Right lobe of liver (tissue), 4 donors: ENCODE measurements at regions not wholly inside any gene's neighbourhood (a gene's known extent, or its start where the extent isn't known, plus 50 kb on each side); places are given as distances from the start of the nearest gene placed in this dataset.

Source experiments
- CTCF ChIP-seq, 4 donors: fragments of 200-600 bp in 3 of 4; fragments of 450-650 bp in 1 of 4; IDR thresholded peaks; one replicate each; pipeline versions ENCODE4 v1.5.1 to v1.8.0; 2016 to 2022; ENCODE audit warnings: antibody characterized with exemption in 4 of 4, mild to moderate bottlenecking in 2 of 4
- POLR2A ChIP-seq: fragments of 450-650 bp; IDR thresholded peaks from one replicate; pipeline ENCODE4 v1.6.1; 2017; ENCODE audit warnings: antibody characterized with exemption, mild to moderate bottlenecking
- donor health status: DM: no; HTN: no; CAD: no.
- donor health status: DM: no; HTN: no; CAD: no.
- donor health status: DM: no; HTN: yes; CAD: no.

GRCh38 chr1:221414772-221415539, 326.9 kb downstream of the DUSP10 start:
- TF ChIP-seq CTCF (IDR thresholded peaks at IDR 0.05) (no peak), POLR2A (no peak)
